Daoy (cell line): ENCODE measurements at regions not wholly inside any gene's neighbourhood (a gene's known extent, or its start where the extent isn't known, plus 50 kb on each side); places are given as distances from the start of the nearest gene placed in this dataset.
"Not testable (repeated sequence)": the region's sequence is repeated elsewhere in the genome, so short reads cannot be mapped to it uniquely, and the experiment has no call there.

Experiments
- DNase-seq: peaks from one replicate; pipeline ENCODE4 v3.0.0-alpha.2; 2015; ENCODE audit warnings: low read depth

DNA sequence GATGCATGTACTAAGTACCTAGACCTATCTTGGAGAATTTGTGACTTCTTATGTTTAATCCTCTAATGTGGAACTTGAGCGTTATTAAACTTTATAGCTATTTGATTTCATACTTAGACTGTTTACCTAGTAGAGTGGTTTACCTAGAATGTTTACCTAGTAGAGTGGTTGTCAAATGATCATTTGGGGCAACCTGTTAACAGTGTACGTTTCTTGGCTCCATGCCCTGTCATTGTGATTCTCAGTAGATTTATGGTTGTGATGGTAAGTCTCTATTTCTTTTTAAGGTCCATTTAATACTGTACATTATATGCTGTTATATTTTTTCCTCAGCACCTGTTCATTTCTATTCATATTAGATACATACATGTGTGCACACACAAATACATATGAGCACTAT, 233.0 kb upstream of the MAD2L1 start:
- no peak for DNase-seq

DNA sequence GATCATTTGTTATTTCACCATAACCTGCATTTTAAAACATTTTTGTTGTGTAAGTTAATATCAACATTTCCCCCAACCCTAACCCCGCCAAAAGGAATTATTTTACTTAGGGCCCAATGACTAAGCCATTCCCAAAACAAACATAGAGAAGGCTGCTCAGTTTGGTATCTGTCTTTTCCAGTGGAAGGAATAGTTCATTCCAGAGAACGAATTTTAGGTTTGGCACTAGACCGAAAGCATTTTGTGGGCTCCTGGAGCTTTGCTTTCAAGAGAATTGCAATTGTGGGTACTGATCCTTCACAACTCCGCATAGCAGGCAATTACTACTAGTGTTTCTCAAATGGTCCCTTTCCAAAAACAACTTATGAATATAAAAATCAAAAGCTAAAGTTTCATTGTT, 226.7 kb upstream of the MAD2L1 start:
- no peak for DNase-seq

DNA sequence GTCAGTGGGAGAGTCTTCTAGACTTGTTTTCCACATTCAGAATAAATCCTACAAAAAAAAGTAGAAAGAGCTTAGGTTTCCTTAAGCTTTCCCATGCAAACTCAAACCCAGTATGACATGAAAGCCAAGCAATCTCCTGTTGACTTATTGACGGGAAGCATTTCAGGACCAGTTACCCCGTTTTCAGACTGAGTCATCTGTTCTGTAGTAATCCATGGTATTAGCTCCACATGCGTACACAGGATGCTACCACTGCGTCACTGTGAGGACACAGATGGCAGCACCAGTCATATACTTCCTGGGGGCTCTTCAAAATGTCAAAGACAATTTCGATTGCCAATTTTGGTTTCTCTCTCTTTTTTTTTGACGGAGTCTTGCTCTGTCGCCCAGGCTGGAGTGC, 224.9 kb upstream of the MAD2L1 start:
- DNase-seq, result no peak

DNA sequence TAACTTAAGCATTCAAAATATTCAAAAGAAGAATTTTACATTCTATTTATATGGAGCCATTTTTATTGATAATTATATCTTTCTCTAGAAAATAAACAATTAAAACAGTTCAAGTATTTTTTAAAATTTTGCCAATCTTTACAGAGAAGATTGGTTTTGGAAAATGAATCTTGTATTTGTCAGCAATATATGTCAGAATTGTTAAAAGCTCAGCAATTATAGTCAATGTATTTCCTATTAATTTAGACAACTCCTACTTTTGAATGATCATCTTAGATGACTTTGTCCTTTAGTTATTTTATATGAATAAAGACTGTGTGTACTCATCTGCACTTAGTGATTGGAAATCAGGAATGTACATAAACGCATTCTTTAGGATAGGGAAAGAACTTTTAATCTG, 223.9 kb upstream of the MAD2L1 start:
- DNase-seq, result no peak

DNA sequence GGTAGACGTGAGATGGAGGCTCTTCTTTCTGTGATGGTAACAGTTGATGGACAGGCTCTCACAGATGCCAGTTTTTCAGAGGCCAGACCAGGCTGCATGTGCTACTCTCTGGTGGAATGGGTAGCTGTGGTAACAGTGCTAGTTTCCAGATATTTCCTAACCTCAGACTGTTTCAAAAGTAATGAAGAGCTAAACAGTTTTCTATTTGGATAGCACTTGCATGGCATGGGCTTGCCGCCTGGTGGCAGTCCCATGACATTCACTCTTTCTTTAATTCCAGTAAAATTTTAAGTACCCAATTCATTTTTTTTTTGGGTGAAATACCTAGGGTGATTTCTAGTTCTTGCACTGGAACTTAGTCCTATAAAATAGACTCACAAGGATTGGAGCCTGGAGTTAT, 220.2 kb upstream of the MAD2L1 start:
- DNase-seq, result no peak

DNA sequence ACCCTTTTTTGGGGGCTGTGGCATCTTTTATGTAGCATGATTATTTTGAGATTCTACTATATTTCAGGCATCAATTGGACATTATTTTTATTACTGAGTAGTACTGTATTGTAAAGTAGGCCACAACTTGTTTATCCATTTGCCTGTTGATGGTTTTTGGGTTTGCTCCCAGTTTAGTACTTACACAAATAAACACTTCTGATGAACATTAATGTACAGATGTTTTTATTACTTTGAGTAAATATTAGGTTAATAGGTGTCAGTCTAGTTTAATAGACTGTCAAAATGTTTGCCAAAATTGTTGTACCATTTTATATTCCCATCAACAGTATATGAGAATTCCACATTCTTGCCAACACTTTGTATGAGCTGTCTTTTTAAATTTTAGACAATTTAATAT, 214.9 kb upstream of the MAD2L1 start:
- no peak for DNase-seq

DNA sequence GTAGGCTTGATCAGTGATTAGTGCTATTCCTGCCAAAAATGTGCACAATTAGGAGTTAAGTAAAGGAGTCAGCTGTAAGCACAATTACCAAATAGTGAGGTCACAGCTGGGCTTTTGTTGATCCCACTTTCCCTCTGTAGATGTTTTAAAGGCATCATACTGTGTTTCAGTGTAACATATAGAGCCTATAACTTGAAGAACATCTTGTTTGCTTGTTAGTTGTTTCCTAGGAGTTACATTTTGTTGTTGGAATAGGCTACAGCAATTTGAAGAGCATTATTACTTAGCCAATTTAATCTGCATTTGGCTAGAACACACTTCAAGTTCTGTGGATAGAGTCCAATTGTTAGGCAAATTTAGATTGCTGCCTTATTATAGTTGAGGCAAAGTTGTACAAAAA, 210.7 kb upstream of the MAD2L1 start:
- no peak for DNase-seq

DNA sequence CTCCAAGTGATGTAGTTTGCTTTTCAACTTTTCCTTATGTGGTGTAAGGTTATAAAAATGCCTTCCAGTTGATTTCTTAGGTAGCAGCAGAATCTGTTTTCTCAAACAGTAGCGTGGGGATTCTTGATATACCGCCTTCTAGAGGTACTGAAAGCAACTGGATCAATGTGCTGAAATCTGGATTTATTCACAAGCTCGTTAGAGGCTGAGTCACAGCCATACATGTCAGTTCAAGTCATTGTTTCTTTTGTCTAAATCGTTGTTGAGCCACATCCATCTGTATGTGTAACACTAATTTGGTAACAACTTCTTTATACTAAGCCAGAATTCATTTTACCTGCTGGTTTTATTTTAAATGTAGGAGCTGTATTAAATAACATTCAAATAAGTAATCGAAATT, 200.0 kb upstream of the MAD2L1 start:
- DNase-seq, result no peak

DNA sequence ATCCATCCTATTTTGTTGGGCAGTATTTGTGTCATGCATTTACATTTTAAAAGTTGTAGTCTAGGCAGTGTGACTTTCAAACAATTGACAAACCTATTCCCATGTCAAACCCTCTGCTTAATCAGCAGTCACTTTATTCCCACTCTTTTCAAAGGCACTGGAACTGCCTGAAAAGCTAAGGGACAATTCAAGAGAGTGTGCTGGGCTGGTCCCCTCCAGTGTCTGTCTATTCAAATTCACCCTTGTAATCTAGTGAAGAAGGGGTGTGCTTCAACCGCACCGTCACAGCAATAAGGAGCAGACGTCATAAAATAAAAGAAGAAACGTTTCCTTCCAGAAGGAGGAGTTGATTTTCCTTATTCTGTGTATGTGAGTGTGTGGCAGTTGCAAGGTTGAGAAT, 197.0 kb upstream of the MAD2L1 start:
- no peak for DNase-seq

DNA sequence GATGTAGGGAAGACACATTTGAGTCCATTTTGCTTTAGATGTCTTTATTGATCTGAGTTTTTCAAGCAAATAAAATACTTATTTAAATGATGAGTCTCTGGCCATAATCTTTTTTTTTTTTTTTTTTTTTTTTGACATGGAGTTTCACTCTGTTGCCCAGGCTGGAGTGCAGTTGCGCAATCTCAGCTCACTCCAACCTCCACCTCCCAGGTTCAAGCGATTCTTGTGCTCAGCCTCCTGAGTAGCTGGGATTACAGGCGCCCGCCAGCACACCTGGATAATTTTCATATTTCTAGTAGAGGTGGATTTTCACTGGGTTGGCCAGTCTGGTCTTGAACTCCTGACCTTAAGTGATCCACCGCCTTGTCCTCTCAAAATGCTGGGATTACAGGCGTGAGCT, 194.5 kb upstream of the MAD2L1 start:
- DNase-seq, result no peak

DNA sequence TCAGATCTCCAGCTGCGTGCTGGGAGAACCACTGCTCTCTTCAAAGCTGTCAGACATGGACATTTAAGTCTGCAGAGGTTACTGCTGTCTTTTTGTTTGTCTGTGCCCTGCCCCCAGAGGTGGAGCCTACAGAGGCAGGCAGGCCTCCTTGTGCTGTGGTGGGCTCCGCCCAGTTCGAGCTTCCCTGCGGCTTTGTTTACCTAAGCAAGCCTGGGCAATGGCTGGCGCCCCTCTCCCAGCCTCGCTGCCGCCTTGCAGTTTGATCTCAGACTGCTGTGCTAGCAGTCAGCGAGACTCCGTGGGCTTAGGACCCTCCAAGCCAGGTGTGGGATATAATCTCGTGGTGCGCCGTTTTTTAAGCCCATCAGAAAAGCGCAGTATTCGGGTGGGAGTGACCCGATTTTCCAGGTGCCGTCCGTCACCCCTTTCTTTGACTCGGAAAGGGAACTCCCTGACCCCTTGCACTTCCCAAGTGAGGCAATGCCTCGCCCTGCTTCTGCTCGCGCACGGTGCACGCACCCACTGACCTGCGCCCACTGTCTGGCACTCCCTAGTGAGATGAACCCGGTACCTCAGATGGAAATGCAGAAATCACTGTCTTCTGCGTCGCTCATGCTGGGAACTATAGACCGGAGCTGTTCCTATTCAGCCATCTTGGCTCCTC, 189.6 kb upstream of the MAD2L1 start:
- DNase-seq, result not testable (repeated sequence)

DNA sequence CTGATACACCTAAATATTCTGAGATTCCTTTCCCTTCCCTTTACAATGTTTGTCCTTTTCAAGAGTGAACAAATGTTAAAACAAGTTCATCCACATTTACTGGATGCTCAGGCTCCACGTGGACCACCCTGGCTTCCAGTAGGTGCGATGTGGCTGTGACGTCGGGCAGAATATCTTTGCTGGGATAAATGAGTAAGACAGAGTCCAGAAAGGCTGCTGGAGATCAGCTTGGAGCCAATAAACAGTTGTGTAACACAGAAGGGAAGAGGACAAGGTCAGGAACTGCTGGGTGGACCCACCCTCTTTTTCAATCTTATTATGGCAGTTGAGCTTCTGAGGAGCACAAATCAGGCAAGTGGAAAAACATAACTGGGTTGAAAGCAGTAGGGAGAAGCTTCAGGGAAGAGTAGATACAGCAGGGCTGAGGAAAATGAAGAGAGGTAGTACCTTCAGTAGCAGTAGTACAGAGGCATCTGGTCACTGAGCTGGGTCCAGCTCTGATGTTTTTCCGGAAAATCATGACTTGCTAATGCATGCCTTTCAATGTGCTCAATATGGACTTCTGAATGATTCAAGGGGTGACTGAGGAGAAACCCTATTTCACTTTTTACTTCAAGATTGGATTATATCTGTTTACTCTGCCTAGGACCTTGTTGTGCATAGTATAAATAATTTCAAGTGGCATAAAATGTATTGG, 171.8 kb upstream of the MAD2L1 start:
- no peak for DNase-seq

DNA sequence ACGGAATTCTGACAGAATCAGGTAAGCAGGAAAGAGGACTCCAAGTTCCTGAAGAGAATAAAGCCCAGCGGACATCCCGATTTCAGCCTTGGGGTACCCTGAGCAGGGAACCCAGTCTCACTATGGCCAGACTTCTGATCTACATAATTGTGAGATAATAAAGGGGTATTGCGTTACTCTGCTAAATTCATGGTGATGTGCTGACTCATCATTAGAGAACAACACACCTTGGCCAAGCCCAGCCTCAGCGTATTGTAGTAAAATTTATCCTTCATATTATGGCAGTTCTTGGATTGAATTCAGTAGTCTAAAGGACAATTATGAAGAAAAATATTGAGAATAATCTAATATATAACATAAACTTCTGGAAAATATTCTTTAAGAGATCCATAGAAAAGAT, 170.2 kb upstream of the MAD2L1 start:
- no peak for DNase-seq

DNA sequence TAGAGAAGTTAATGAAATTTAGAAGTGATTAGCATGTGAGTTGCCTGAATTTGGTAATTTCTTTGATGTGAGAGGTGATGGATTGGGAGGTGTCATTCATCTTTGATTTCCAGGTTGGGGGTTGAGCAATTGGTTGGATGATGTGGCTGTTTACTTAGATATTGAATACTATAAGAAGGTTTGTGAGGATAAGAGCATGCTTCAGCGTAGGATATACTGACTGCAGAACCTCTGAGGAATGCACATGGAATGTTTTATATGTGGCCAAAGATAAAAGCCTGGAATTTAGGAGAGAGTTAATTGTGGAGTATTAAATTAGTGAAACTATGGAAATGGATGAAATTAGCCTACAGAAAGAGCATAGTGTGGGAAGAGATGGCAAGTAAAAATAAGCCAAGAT, 165.4 kb upstream of the MAD2L1 start:
- no peak for DNase-seq

DNA sequence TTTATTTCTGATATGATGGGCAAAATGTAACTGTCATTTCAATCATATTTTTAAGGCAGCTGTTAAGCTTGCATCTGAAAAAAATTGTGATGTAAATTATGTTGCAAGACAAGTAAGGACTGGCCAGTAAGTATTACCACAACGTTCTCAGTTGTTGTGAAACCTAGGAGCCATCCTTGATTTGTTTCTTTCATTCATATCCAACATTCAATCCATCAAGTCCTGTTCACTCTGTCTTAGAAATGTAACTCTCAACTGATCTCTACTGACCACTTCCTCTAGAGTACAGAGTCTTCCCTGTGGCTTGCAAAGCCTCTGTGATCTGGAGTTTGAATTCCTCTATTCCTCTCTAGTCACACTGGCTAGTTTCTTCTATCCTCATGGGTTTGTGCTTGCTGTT, 161.4 kb upstream of the MAD2L1 start:
- no peak for DNase-seq

DNA sequence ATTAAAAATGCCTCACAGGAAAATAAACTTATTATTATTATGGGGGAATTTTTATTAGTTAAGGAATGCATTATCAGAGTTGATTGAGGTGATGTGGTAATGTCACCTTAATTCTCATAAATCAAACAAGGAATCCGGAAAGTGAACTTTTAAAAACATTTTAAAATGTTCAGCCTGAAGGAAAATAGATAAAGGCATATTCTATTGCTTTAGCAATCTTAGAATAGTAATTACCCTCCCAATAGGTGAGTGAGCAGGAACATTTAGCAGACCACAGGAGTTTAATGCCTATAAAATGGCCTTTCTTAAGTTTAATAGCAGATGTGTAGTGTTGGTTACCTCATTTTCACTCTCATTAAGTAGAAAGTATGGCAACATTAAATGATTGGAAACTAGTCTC, 160.9 kb upstream of the MAD2L1 start:
- no peak for DNase-seq

DNA sequence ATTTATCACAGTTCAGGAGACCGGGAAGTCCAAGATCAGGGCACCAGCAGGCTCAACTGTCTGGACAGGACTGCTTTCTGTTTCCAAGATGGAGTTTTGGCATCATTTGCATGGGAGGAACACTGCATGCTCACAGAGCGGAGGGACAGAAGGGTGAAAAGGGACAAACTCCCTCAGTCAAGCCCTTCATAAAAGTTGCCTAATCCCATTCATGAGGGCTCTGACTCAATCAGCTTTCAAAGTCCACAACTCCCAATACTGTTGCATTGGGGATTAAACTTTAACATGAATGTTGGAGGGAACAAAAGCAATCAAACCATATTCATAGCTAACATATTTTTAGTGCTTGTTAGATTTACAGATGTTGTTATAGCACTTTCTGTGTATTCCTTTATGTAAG, 158.9 kb upstream of the MAD2L1 start:
- DNase-seq, result no peak

DNA sequence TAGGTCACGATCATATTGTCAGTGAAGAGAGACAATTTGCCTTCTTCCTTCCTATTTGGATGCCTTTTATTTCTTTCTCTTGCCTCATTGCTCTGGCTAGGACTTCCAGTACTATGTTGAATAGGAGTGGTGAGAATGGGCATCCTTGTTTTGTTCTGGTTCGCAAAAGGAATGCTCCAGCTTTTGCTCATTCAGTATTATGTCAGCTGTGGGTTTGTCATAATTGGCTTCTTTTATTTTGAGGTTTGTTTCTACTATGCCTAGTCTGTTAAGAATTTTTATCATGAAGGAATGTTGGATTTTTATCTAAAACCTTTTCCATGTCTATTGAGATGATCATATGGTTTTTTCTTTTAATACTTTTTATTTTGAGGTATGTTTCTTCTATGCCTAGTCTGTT, 152.3 kb upstream of the MAD2L1 start:
- DNase-seq, result no peak

DNA sequence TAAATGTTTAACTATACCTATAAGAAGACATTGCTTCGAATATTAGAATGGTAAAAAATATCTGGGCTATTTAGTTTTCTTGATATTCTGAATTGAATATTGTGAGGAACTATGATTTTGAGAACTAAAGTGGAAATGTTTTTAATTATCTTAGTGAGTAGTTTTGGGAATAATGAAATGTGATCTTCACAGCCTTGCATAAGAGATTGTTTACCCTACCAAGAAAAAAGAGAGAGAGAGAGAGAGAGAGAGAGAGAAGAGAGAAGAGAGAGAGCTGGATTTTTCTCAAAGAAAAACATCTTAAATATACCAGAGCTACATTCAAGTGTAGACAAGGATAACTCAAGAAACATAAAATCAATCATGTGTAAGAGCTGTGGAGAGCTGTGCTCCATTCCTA, 148.7 kb upstream of the MAD2L1 start:
- DNase-seq, result no peak

DNA sequence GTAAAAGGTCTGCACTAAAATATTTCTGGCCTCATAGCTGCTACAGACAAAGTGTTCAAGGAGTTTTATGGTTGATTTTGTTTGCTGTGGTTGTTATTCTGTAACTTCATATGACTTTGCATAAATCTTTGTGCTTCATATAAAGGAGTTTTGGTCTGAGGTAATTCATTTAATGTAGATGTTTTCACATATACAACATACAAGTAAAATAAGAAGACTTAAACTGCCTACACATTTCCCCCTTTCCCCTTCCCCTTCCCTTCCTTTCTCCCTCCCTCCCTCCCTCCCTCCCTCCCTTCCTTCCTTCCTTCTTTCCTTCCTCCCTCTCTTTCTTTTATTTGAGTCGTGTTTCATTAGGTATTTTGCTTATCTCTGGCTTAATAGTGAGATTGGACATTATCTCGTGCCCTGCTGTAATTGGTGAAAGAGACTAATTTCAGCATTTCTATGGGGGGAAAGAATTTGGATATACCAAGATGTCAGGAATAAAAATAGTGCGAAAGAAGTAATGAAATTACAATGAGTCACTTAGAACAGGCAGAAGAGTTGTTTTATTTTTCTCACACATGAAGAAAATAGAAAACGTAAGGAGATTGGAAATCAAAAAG, 144.9 kb upstream of the MAD2L1 start:
- no peak for DNase-seq

DNA sequence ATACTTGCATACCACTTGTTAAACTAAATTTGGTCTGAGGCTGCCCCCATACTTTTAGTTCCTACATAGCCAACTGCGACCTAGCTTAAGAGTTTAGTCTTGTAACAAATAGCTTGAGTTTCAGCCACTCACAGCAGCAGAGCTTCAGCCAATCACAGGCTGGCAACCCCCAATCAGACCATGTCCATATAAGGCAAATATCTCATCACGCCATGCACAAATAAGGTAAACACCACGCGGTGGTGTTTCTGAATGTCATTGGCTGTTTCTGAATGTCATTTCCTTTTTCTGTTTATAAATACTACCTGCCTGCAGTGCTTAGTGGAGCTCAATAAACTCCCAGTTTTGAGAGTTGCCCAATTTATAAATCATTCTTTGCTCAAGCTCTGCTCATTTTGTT, 143.1 kb upstream of the MAD2L1 start:
- DNase-seq, result no peak

DNA sequence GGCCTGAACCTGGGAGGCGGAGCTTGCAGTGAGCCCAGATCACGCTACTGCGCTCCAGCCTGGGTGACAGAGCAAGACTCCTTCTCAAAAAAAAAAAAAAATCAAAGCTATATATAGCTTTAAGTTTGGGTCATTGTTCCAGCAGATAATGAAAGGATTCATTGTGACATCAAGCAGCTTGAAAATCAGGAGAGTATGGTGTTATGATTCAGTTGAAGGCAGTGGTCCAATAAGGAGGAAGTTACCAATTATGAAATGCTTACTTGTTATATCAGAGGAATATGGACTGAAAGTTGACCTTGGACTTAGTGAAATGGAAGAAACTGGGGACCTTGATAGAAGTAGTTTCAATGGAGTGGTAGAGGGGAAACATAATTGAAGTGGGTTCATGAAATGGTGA, 140.4 kb upstream of the MAD2L1 start:
- no peak for DNase-seq

DNA sequence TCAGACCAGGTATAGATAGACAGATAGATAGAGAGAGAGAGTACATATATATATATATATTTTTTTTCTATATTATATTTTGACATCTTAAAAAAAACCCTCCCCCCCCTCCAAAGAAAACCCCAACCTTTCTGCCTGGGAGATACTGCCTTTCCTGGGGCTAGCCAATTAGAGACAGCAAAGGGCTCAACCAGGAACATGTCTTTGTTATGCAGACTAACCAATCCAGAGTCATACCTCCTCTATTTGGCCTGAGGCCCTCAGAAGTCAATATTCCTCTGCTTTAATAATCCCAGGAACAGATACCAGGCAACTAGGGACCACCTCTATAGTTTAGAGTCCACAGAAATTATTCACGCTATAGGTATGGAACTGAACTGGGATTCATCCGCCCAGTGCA, 135.6 kb upstream of the MAD2L1 start:
- no peak for DNase-seq
